HCT116 (cell line): ENCODE measurements at regions not wholly inside any gene's neighbourhood (a gene's known extent, or its start where the extent isn't known, plus 50 kb on each side); places are given as distances from the start of the nearest gene placed in this dataset.

ENCODE experiments used
- CEBPB ChIP-seq: IDR thresholded peaks from 2 replicates; pipeline ENCODE4 v1.6.1; 2012; ENCODE audit warnings: low read depth
- EGR1 ChIP-seq: IDR thresholded peaks from 2 replicates; pipeline ENCODE4 v1.6.1; 2012; ENCODE audit warnings: low read depth
- EZH2 ChIP-seq: fragments of 200-600 bp; sonication (generic); IDR thresholded peaks from 2 replicates; pipeline ENCODE4 v1.6.1; 2017; ENCODE audit warnings: antibody characterized with exemption, mixed run types
- EZH2phosphoT487 ChIP-seq: fragments of 200-600 bp; IDR thresholded peaks from 2 replicates; pipeline ENCODE4 v1.6.1; 2018; ENCODE audit warnings: antibody characterized with exemption, borderline replicate concordance
- FOSL1 ChIP-seq: IDR thresholded peaks from 2 replicates; pipeline ENCODE4 v1.6.1; 2012; ENCODE audit warnings: low read depth
- JUND ChIP-seq: IDR thresholded peaks from 2 replicates; pipeline ENCODE4 v1.6.1; 2012
- POLR2A ChIP-seq: IDR thresholded peaks from 2 replicates; pipeline ENCODE4 v1.7.0; 2011; ENCODE audit warnings: borderline replicate concordance; ENCODE audit not compliant: insufficient read depth, insufficient read length; ENCODE audit errors: extremely low read depth
- POLR2AphosphoS5 ChIP-seq: IDR thresholded peaks from 2 replicates; pipeline ENCODE4 v1.6.1; 2011; ENCODE audit warnings: mild to moderate bottlenecking, low read depth, low read length, moderate library complexity
- SIN3A ChIP-seq: IDR thresholded peaks from 2 replicates; pipeline ENCODE4 v1.6.1; 2012; ENCODE audit warnings: low read depth
- SP1 ChIP-seq: IDR thresholded peaks from 2 replicates; pipeline ENCODE4 v1.6.1; 2012; ENCODE audit warnings: low read depth
- ZFX ChIP-seq: fragments of 450-650 bp; IDR thresholded peaks from 2 replicates; pipeline ENCODE4 v1.6.1; 2017
- TF ChIP-seq, protein P1 (sequence below), 3 experiments: fragments of 200-600 bp in 1 of 3; sonication (generic) in 1 of 3; IDR thresholded peaks in 2 of 3; conservative IDR thresholded peaks in 1 of 3; 2 replicates each; pipeline ENCODE4 v1.5.1; 2012 to 2017; ENCODE audit warnings: low read depth in 2 of 3, low read length in 2 of 3, antibody characterized with exemption in 1 of 3, borderline replicate concordance in 1 of 3, control low read depth in 1 of 3, mild to moderate bottlenecking in 1 of 3, mixed read lengths in 1 of 3, mixed run types in 1 of 3, moderate library complexity in 1 of 3; ENCODE audit not compliant: insufficient read depth in 1 of 3
- TF ChIP-seq, protein P2 (sequence below): IDR thresholded peaks from 2 replicates; pipeline ENCODE4 v1.6.1; 2012
- TF ChIP-seq, protein P3 (sequence below): IDR thresholded peaks from 2 replicates; pipeline ENCODE4 v1.6.1; 2011; ENCODE audit warnings: mild to moderate bottlenecking, low read length, moderate library complexity; ENCODE audit not compliant: insufficient replicate concordance; ENCODE audit errors: extremely low read depth

DNA sequence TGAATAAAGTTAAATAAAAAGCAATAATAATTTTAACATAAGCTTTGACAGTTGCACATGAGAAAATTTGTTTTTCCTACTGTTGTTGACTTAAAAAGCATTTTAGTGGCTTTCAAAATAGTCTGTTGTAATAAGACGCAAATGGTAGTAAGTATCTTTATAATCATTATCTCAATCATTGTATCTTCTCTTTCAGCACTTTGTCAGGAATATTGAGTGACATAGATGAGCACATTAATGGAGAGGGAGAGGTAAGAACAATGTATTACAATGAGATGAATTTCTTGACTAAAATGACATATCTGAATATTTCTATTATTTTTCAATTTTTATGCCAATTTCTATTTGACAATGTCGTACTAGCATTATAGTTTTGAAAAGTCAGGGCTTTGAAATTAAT lies 193.9 kb upstream of the MRPS30 start:
- TF ChIP-seq, protein P1, sequence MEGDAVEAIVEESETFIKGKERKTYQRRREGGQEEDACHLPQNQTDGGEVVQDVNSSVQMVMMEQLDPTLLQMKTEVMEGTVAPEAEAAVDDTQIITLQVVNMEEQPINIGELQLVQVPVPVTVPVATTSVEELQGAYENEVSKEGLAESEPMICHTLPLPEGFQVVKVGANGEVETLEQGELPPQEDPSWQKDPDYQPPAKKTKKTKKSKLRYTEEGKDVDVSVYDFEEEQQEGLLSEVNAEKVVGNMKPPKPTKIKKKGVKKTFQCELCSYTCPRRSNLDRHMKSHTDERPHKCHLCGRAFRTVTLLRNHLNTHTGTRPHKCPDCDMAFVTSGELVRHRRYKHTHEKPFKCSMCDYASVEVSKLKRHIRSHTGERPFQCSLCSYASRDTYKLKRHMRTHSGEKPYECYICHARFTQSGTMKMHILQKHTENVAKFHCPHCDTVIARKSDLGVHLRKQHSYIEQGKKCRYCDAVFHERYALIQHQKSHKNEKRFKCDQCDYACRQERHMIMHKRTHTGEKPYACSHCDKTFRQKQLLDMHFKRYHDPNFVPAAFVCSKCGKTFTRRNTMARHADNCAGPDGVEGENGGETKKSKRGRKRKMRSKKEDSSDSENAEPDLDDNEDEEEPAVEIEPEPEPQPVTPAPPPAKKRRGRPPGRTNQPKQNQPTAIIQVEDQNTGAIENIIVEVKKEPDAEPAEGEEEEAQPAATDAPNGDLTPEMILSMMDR (IDR thresholded peaks at IDR 0.05 in 2 of 3, conservative IDR thresholded peaks at IDR 0.05 in 1 of 3; ENCODE audit: borderline replicate concordance in 1 of 3, insufficient read depth in 1 of 3, low read depth in 2 of 3, low read length in 2 of 3), result no peak
- TF ChIP-seq POLR2AphosphoS5 (no peak), ZFX (no peak), SP1 (no peak), FOSL1 (no peak), POLR2A (no peak), EZH2 (no peak), SIN3A (no peak), EZH2phosphoT487 (no peak), JUND (no peak), EGR1 (no peak), CEBPB (no peak)
- TF ChIP-seq, protein P2, sequence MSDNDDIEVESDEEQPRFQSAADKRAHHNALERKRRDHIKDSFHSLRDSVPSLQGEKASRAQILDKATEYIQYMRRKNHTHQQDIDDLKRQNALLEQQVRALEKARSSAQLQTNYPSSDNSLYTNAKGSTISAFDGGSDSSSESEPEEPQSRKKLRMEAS, result no peak
- TF ChIP-seq, protein P3, sequence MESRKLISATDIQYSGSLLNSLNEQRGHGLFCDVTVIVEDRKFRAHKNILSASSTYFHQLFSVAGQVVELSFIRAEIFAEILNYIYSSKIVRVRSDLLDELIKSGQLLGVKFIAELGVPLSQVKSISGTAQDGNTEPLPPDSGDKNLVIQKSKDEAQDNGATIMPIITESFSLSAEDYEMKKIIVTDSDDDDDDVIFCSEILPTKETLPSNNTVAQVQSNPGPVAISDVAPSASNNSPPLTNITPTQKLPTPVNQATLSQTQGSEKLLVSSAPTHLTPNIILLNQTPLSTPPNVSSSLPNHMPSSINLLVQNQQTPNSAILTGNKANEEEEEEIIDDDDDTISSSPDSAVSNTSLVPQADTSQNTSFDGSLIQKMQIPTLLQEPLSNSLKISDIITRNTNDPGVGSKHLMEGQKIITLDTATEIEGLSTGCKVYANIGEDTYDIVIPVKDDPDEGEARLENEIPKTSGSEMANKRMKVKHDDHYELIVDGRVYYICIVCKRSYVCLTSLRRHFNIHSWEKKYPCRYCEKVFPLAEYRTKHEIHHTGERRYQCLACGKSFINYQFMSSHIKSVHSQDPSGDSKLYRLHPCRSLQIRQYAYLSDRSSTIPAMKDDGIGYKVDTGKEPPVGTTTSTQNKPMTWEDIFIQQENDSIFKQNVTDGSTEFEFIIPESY, result no peak
